H9 (cell line): ENCODE measurements at regions not wholly inside any gene's neighbourhood (a gene's known extent, or its start where the extent isn't known, plus 50 kb on each side); places are given as distances from the start of the nearest gene placed in this dataset.

Experiments used
- DNase-seq: peaks from one replicate; pipeline ENCODE4 v3.0.0-alpha.2; 2017
- H2AFZ ChIP-seq: one replicate; pipeline ENCODE4 v1.6.1; 2013; ENCODE audit warnings: mild to moderate bottlenecking, low read length, control low read depth, moderate library complexity
- H2AK5ac ChIP-seq: 2 replicates; pipeline ENCODE4 v1.6.1; 2013; ENCODE audit warnings: low read length, control low read depth, mixed read lengths; ENCODE audit not compliant: insufficient read length
- H2BK120ac ChIP-seq: one replicate; pipeline ENCODE4 v1.6.1; 2013; ENCODE audit warnings: low read depth, mild to moderate bottlenecking, low read length, control low read depth, inconsistent platforms; ENCODE audit not compliant: poor library complexity, severe bottlenecking
- H2BK12ac ChIP-seq: 2 replicates; pipeline ENCODE4 v1.6.1; 2013; ENCODE audit warnings: low read length, control low read depth, mixed read lengths, low read depth; ENCODE audit not compliant: insufficient read length
- H2BK15ac ChIP-seq: 2 replicates; pipeline ENCODE4 v1.6.1; 2013; ENCODE audit warnings: low read depth, low read length, control low read depth
- H2BK20ac ChIP-seq: one replicate; pipeline ENCODE4 v1.6.1; 2013; ENCODE audit warnings: low read depth, mild to moderate bottlenecking, low read length, control low read depth, inconsistent platforms; ENCODE audit not compliant: poor library complexity, severe bottlenecking
- H2BK5ac ChIP-seq: 2 replicates; pipeline ENCODE4 v1.6.1; 2013; ENCODE audit warnings: low read length, control low read depth, mixed read lengths; ENCODE audit not compliant: insufficient read length
- H3K14ac ChIP-seq: 2 replicates; pipeline ENCODE4 v1.6.1; 2013; ENCODE audit warnings: low read length, control low read depth; ENCODE audit not compliant: insufficient read depth
- H3K18ac ChIP-seq: 2 replicates; pipeline ENCODE4 v1.6.1; 2013; ENCODE audit warnings: low read depth, mild to moderate bottlenecking, mixed read lengths, low read length, control low read depth; ENCODE audit not compliant: insufficient read length
- H3K23ac ChIP-seq: 2 replicates; pipeline ENCODE4 v1.6.1; 2013; ENCODE audit warnings: low read length, control low read depth, mixed read lengths, low read depth; ENCODE audit not compliant: insufficient read length
- H3K23me2 ChIP-seq: 2 replicates; pipeline ENCODE4 v1.6.1; 2013; ENCODE audit warnings: low read depth, mild to moderate bottlenecking, mixed read lengths, low read length, control low read depth; ENCODE audit not compliant: insufficient read length, poor library complexity, severe bottlenecking
- H3K27ac ChIP-seq: 2 replicates; pipeline ENCODE4 v1.5.1; 2013; ENCODE audit warnings: low read length, control low read depth, mixed read lengths, low read depth; ENCODE audit not compliant: insufficient read length
- H3K27me3 ChIP-seq: 2 replicates; pipeline ENCODE4 v1.6.1; 2013; ENCODE audit warnings: low read length, control low read depth, inconsistent platforms; ENCODE audit not compliant: insufficient read depth
- H3K4ac ChIP-seq: 2 replicates; pipeline ENCODE4 v1.6.1; 2013; ENCODE audit warnings: low read depth, mild to moderate bottlenecking, control low read depth, inconsistent platforms, low read length, moderate library complexity
- H3K4me1 ChIP-seq: 2 replicates; pipeline ENCODE4 v1.6.1; 2013; ENCODE audit warnings: low read length, control low read depth, inconsistent platforms; ENCODE audit not compliant: insufficient read depth
- H3K4me2 ChIP-seq: 2 replicates; pipeline ENCODE4 v1.6.1; 2013; ENCODE audit warnings: low read length, control low read depth, mixed read lengths; ENCODE audit not compliant: insufficient read length, insufficient read depth
- H3K56ac ChIP-seq: 2 replicates; pipeline ENCODE4 v1.6.1; 2013; ENCODE audit warnings: low read depth, mild to moderate bottlenecking, mixed read lengths, low read length, control low read depth; ENCODE audit not compliant: insufficient read length
- H3K79me1 ChIP-seq: 2 replicates; pipeline ENCODE4 v1.6.1; 2013; ENCODE audit warnings: low read depth, mild to moderate bottlenecking, moderate library complexity, low read length, control low read depth, inconsistent platforms; ENCODE audit not compliant: insufficient read depth, poor library complexity, severe bottlenecking
- H3K79me2 ChIP-seq: 2 replicates; pipeline ENCODE4 v1.6.1; 2013; ENCODE audit warnings: low read length, control low read depth, inconsistent platforms; ENCODE audit not compliant: insufficient read depth
- H3K9ac ChIP-seq: 2 replicates; pipeline ENCODE4 v1.6.1; 2013; ENCODE audit warnings: low read length, control low read depth, mixed read lengths; ENCODE audit not compliant: insufficient read length; ENCODE audit errors: extremely low read depth
- H3K9me3 ChIP-seq: one replicate; pipeline ENCODE4 v1.6.1; 2013; ENCODE audit warnings: low read depth, low read length, inconsistent platforms; ENCODE audit not compliant: control insufficient read depth
- H3T11ph ChIP-seq: one replicate; pipeline ENCODE4 v1.6.1; 2013; ENCODE audit warnings: mild to moderate bottlenecking, low read length, control low read depth, inconsistent platforms
- H4K20me1 ChIP-seq: one replicate; pipeline ENCODE4 v1.6.1; 2013; ENCODE audit not compliant: control insufficient read depth, insufficient read length, insufficient read depth
- H4K5ac ChIP-seq: 2 replicates; pipeline ENCODE4 v1.6.1; 2013; ENCODE audit warnings: low read depth, mild to moderate bottlenecking, mixed read lengths, low read length, control low read depth; ENCODE audit not compliant: insufficient read length
- H4K8ac ChIP-seq: replicated peaks from 2 replicates; pipeline ENCODE4 v1.6.1; 2013; ENCODE audit warnings: low read length, control low read depth, mixed read lengths, low read depth; ENCODE audit not compliant: insufficient read length
- H4K91ac ChIP-seq: 2 replicates; pipeline ENCODE4 v1.6.1; 2013; ENCODE audit warnings: low read depth, mild to moderate bottlenecking, moderate library complexity, mixed read lengths, low read length, control low read depth; ENCODE audit not compliant: insufficient read length
- H3K27ac Mint-ChIP-seq, 3 experiments: 2 replicates in 2 of 3; 3 replicates in 1 of 3; pipeline ENCODE4 v1.8.0; 2020 to 2021; ENCODE audit warnings: mixed read lengths in 3 of 3, mild to moderate bottlenecking in 1 of 3, moderate library complexity in 1 of 3
- H3K27me3 Mint-ChIP-seq: 2 replicates; pipeline ENCODE4 v1.8.0; 2021; ENCODE audit warnings: low read depth, mild to moderate bottlenecking, moderate library complexity, mixed read lengths
- H3K36me3 Mint-ChIP-seq, 3 experiments: 2 replicates in 2 of 3; 3 replicates in 1 of 3; pipeline ENCODE4 v1.8.0; 2020 to 2021; ENCODE audit warnings: low read depth in 3 of 3, mixed read lengths in 3 of 3; ENCODE audit not compliant: insufficient read depth in 1 of 3
- H3K4me1 Mint-ChIP-seq, 2 experiments: 2 replicates each; pipeline ENCODE4 v1.8.0; 2020; ENCODE audit warnings: mixed read lengths in 2 of 2
- H3K4me3 Mint-ChIP-seq, 2 experiments: 2 replicates in 1 of 2; 3 replicates in 1 of 2; pipeline ENCODE4 v1.8.0; 2020 to 2021; ENCODE audit warnings: mild to moderate bottlenecking in 2 of 2, mixed read lengths in 2 of 2, moderate library complexity in 1 of 2
- H3K9me3 Mint-ChIP-seq, 2 experiments: 2 replicates in 1 of 2; 3 replicates in 1 of 2; pipeline ENCODE4 v1.8.0; 2020; ENCODE audit warnings: mild to moderate bottlenecking in 2 of 2, mixed read lengths in 2 of 2, moderate library complexity in 1 of 2
- WGBS: extraction: QIAGEN DNeasy Blood & Tissue Kit; methylation state at CpG from one replicate; pipeline ENCODE4 v1.1.7; 2013; ENCODE audit warnings: missing lambda C conversion rate, low lambda C conversion rate, mixed read lengths; ENCODE audit not compliant: insufficient read length; ENCODE audit errors: extremely low coverage; 5-methylcytosine and 5-hydroxymethylcytosine counted together
- TF ChIP-seq, protein P1 (sequence below): fragments of 200-600 bp; sonication (generic); conservative IDR thresholded peaks from 3 replicates; pipeline ENCODE4 v1.8.0; 2021; ENCODE audit warnings: antibody characterized with exemption, mild to moderate bottlenecking

DNA sequence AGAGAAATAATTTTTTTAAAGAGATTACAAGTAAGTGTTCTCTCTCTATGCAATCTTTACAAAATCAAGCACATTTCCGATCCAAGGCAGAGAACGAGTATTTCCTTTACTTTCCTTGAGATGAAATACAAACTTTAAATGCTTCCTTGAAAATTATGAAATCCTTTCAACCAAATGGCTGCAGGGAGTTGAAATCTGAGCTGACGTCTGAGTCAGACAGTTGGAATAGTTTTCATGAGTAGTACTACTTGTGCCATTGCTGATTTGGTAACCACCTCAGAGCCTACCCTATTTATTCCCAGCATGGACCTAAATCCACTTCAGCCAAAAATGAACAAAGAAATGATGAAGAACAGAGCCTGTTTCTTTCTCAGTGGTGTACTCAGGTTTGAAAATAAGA, 183.6 kb downstream of the GIPC2 start:
- Histone ChIP-seq H3K9me3 (no peaks in the 10 kb centered on the region), H2BK120ac (no peak overlapping the region), H3K23me2 (no peaks in the 10 kb centered on the region), H3K14ac (no peak overlapping the region), H3K23ac (no peak overlapping the region), H3K27me3 (peaks cover 19% of the 10 kb centered on the region; the same call in 1 of the 2 replicates), H4K20me1 (no peaks in the 10 kb centered on the region), H2BK5ac (no peak overlapping the region), H2AFZ (no peak overlapping the region), H3K79me1 (no peaks in the 10 kb centered on the region), H2BK20ac (no peak overlapping the region), H2BK12ac (no peak overlapping the region), H3T11ph (no peak overlapping the region), H3K18ac (no peak overlapping the region), H3K79me2 (no peaks in the 10 kb centered on the region), H3K4me2 (no peak overlapping the region), H4K91ac (no peak overlapping the region), H3K4ac (no peak overlapping the region), H3K56ac (no peak overlapping the region), H2AK5ac (no peak overlapping the region), H3K27ac (no peak overlapping the region), H3K9ac (no peak overlapping the region), H2BK15ac (no peak overlapping the region), H3K4me1 (peaks cover 5% of the 10 kb centered on the region; the same call in 1 of the 2 replicates), H4K8ac (no peak overlapping the region), H4K5ac (no peak overlapping the region)
- H3K9me3 Mint-ChIP-seq = peaks cover 0 to 10% of the 10 kb centered on the region in 2 experiments; a peak in 3 of 5 replicates
- TF ChIP-seq, protein P1, sequence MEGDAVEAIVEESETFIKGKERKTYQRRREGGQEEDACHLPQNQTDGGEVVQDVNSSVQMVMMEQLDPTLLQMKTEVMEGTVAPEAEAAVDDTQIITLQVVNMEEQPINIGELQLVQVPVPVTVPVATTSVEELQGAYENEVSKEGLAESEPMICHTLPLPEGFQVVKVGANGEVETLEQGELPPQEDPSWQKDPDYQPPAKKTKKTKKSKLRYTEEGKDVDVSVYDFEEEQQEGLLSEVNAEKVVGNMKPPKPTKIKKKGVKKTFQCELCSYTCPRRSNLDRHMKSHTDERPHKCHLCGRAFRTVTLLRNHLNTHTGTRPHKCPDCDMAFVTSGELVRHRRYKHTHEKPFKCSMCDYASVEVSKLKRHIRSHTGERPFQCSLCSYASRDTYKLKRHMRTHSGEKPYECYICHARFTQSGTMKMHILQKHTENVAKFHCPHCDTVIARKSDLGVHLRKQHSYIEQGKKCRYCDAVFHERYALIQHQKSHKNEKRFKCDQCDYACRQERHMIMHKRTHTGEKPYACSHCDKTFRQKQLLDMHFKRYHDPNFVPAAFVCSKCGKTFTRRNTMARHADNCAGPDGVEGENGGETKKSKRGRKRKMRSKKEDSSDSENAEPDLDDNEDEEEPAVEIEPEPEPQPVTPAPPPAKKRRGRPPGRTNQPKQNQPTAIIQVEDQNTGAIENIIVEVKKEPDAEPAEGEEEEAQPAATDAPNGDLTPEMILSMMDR = no peak
- DNase-seq = no peak
- peaks cover 0 to 6% (median 0%) of the 10 kb centered on the region in 3 experiments; a peak in 2 of 7 replicates for H3K36me3 Mint-ChIP-seq
- H3K27me3 Mint-ChIP-seq = peaks cover 91% of the 10 kb centered on the region
- H3K27ac Mint-ChIP-seq = no peak overlapping the region
- WGBS = no CpG with 5 or more reads among the region's 3 CpGs
- H3K4me1 Mint-ChIP-seq = peaks cover 30 to 49% of the 10 kb centered on the region in 2 experiments
- H3K4me3 Mint-ChIP-seq = no peak overlapping the region
